DOHH2 (cell line): ENCODE measurements at regions not wholly inside any gene's neighbourhood (a gene's known extent, or its start where the extent isn't known, plus 50 kb on each side); places are given as distances from the start of the nearest gene placed in this dataset.
A peak's percentile ranks its signal among the peaks of the same experiment; 100 is the strongest.

ENCODE experiments used
- CTCF ChIP-seq: fragments of 200-600 bp; sonication (generic); IDR thresholded peaks from one replicate; pipeline ENCODE4 v1.5.1; 2014; ENCODE audit warnings: antibody characterized with exemption, mild to moderate bottlenecking, low read depth, low read length; ENCODE audit not compliant: poor library complexity, severe bottlenecking
- EZH2phosphoT487 ChIP-seq: fragments of 200-600 bp; sonication (generic); IDR thresholded peaks from 2 replicates; pipeline ENCODE4 v1.6.1; 2017; ENCODE audit warnings: borderline replicate concordance, mild to moderate bottlenecking, antibody characterized with exemption, low read length, moderate library complexity, mixed read lengths

DNA sequence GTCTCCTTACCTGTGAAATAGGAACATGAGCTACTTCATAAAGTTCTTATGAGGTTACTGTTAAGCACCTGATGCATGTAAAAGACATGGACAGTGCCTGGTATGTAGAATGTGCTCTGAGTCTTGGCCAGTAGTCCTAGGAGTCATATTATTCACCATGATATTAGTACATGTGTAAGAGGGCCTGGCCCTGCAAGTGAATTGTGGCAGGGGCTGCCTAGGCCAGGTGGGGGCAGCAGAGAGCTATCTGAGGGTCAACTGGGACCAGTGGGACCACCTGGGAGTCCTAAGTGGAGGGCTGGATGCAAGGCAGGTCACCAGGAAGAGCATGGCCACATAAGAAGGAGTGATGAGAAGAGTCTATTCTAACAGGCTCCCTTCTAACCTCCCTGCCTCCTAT, 529.5 kb downstream of the SOX6 start:
- TF ChIP-seq CTCF (peak; percentile 78), EZH2phosphoT487 (no peak)
